GM18858 (cell line): ENCODE measurements at regions not wholly inside any gene's neighbourhood (a gene's known extent, or its start where the extent isn't known, plus 50 kb on each side); places are given as distances from the start of the nearest gene placed in this dataset.

Source experiments
- ATAC-seq: cut with Tn5 transposase; IDR thresholded peaks from one replicate; pipeline ENCODE4 v1.9.1; 2021; ENCODE audit not compliant: unreplicated experiment

DNA sequence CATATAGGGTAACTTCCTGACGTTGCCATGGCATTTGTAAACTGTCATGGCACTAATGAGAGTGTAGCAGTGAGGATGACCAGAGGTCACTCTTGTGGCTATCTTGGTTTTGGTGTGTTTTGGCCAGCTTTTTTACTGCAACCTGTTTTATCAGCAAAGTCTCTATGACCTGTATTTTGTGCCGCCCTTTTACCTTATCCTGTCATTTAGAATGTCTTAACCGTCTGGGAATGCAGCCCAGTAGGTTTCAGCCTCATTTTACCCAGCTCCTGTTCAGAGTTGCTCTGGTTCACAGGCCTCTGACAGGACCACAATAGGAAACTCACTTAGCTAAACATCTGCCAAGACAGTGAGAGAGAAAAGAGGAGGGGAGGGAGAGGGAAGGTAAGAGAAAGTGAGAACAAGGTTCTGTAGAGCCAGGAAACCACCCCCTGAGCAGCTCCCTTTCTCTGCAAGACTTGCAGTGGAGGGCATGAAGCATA is 64.8 kb upstream of the PLEKHG3 start:
- ATAC-seq: no peak

DNA sequence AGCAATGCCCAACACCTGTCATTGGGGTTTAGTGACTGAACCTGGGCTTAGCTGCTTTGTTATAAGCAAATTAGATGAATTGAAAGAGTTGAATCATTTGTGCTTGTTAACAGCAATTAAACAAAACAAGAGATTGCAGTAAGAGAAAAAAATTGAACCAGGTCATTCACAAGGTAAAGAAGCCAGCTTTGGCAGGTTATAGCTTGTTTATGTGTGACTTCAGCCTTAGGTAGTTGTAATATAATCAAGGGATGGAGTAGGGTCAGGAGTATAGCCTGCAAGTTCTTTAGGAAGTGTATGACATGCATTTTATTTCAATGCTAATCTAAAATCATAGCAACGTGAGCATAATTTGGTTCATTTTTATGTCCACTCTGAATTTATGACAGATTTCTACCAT is 63.4 kb upstream of the PLEKHG3 start:
- no peak for ATAC-seq

DNA sequence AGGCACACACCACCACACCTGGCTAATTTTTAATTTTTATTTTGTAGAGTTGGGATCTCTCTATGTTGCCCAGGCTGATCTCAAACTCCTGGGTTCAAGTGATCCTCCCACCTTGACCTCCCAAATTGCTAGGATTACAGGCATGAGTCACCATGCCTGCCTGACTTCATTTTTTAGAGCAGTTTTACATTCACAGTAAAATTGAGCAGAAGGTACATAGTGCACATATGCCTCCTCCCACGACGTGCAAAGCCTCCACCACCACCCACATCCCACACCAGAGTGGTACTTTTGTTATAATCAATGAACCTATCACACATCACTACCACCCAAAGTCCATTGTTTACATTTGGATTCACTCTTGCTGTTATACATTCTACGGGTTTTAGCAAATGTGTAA is 62.5 kb upstream of the PLEKHG3 start:
- no peak for ATAC-seq

DNA sequence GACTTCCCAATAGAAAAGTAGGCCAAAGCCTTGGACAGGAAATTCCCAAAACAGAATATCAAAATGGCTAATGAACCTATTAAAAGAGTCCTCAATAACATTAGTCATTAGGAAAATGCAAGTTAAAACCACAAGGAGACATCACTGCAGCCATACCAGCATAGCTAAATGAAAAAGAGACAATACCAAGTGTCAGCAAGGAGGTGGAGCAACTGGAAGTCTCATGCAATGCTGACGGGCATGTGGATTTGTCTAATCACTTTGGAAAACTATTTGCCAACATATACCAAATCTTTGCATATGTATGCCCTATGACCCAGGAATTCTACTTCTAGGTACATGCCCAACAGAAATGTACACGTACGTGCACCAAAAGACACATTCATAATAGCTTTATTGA is 60.5 kb upstream of the PLEKHG3 start:
- no peak for ATAC-seq

DNA sequence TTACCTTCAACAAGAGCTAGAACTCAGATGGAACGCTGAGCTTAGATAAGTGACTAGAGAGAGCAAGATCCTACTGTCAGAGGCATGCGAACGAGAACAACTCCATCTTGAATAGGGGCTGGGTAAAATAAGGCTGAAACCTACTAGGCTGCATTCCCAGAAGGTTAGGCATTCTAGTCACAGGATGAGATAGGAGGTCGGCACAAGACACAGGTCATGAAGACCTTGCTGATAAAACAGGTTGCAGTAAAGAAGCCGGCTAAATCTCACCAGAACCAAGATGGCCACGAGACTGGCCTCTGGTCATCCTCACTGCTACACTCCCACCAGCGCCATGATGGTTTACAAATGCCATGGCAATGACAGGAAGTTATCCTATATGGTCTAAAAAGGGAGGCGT is 59.6 kb upstream of the PLEKHG3 start:
- ATAC-seq: no peak

DNA sequence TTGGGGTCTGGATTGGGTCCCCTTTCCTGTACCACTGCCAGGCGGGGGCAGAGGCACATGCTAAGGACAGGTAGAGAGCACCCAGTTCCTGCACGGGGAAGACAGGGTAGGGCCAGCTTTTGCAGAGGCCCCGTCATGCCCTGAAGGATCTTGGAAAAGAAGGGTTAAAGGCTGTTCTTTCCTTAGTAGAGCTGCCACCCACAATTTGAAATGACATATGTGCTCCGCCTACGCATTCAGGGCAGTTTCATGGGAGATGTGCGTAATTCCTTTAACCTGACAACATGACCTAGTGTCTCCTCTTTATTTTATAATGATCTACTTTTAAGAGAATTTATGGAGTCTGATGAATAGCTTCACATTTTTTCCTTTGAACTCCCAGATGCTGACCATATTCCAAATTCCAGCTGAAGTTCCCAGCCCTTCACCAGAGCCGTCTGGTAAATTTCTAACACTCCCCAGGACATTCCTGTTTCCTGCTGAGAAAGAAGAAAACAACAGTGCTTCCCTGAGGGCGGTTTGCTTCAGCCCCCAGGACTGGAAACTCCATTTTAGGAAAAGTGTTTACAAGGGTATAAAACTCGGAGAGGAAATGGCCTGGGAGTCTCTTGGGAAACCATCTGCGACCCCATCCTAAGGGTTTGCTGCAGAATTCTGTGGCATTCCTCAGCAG is 58.9 kb upstream of the PLEKHG3 start:
- no peak for ATAC-seq

DNA sequence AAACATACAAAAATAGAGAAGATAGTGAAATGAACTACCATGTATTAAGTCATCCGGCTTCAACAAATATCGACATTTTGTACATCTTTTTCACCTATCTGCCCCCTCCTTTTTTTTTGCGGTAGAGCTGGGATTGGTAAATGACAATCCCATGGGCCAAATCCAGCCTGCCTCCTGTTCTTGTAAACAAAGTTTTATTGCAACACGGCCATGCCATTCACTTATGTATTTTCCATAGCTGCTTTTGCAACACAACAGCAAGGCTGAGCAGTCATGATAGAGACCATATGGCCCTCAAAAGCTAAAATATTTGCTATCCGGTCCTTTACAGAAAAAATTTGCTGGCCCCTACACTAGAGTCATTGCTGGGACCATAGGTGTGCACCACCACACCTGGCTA is 58.1 kb upstream of the PLEKHG3 start:
- ATAC-seq: no peak

DNA sequence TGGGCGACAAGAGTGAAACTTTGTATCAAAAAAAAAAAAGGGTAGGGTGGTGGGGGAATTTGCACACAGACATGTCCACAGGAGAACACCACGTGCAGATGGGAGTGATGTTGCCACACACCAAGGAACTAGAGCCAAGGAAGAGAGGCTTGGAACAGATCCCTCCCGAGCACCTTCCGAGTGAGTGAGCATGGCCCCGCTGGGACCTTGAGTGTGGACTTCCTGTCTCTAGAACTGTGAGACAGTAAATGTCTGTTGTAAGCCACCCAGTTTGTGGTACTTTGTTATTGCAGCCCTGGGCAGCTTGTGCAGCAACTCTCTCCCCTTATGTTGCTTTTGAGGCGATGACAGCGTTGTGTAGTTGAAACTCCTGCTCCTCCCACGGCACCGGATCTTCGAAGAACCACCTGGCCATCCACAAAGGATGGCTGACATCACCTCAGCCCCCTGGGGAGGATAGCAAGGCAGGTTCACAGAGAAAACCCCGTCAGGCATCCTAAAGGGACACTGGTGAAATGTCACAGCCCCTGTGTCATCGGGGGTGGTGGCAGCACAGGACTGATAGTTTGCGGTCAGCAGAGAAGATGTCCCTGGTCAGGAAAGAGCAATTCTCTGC is 54.7 kb upstream of the PLEKHG3 start:
- ATAC-seq: no peak

DNA sequence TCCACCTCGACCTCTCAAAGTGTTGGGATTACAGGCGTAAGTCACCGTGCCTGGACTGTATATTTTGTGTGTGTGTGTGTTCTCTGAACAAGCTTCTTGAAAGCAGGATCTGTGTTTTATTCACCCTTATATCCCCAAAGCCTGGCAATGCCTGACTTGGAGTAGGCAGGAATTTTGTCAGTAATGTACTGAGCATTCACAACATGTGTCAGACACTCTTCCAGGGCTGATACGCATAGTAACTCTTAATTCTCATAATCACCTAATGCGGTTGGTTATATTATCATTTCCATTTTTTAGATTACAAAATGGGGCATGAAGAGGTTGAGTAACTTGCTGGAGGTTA is 50.4 kb upstream of the PLEKHG3 start:
- no peak for ATAC-seq

DNA sequence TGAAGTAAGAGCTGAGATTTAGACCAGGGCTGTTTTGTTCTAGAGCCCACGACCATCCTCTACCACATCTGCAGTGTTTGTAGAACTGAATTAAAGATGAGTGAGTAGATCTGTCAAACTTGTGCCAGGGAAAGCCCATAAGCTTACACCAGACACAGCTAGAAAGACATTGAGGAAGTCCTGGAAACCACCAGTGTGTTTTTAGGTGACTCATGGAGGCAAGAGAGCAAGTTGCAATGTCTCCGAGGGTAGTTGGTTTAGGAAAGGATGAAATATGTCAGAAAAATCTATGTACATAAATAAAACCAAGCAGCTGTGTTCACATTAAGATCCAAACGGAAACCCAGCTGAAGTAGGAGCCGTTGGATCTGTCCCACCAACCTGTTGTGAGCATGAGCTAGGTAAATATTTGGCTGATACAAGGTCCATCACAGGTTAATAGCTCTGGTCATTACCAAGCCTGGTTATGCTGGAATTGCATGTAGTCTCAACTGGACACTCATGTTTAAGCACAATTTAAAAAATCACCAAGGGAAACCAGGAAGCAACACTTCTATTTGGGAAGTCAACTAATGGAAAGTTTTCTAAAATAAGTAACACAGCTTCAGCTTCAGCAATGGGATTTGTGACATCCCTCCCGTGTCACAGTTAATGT is 49.9 kb upstream of the PLEKHG3 start:
- ATAC-seq: peak; percentile 63
